ENCODE measurements at regions not wholly inside any gene's neighbourhood (a gene's known extent, or its start where the extent isn't known, plus 50 kb on each side); places are given as distances from the start of the nearest gene placed in this dataset.

GRCh38 chr4:125938541-125938940 is 623.8 kb downstream of the FAT4 start:
- TF ChIP-seq ZFP30 (CRISPR knock-in tag; IDR thresholded peaks at IDR 0.05), result no peak
- no peak for TF ChIP-seq ARNTL (CRISPR knock-in tag; IDR thresholded peaks at IDR 0.05; ENCODE audit: borderline replicate concordance, low read depth)
- TF ChIP-seq ESRRG (CRISPR knock-in tag; IDR thresholded peaks at IDR 0.05), result no peak
- TF ChIP-seq, protein P1, sequence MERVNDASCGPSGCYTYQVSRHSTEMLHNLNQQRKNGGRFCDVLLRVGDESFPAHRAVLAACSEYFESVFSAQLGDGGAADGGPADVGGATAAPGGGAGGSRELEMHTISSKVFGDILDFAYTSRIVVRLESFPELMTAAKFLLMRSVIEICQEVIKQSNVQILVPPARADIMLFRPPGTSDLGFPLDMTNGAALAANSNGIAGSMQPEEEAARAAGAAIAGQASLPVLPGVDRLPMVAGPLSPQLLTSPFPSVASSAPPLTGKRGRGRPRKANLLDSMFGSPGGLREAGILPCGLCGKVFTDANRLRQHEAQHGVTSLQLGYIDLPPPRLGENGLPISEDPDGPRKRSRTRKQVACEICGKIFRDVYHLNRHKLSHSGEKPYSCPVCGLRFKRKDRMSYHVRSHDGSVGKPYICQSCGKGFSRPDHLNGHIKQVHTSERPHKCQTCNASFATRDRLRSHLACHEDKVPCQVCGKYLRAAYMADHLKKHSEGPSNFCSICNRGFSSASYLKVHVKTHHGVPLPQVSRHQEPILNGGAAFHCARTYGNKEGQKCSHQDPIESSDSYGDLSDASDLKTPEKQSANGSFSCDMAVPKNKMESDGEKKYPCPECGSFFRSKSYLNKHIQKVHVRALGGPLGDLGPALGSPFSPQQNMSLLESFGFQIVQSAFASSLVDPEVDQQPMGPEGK (CRISPR knock-in tag; IDR thresholded peaks at IDR 0.05; ENCODE audit: borderline replicate concordance), result no peak
- TF ChIP-seq GLIS3 (CRISPR knock-in tag; IDR thresholded peaks at IDR 0.05), result no peak
- TF ChIP-seq BACH2 (CRISPR knock-in tag; IDR thresholded peaks at IDR 0.05; ENCODE audit: borderline replicate concordance), result no peak
- TF ChIP-seq TOX (CRISPR knock-in tag; IDR thresholded peaks at IDR 0.05; ENCODE audit: borderline replicate concordance), result no peak
- TF ChIP-seq RARB (CRISPR knock-in tag; IDR thresholded peaks at IDR 0.05), result no peak
- no peak for TF ChIP-seq ZFP3 (CRISPR knock-in tag; IDR thresholded peaks at IDR 0.05)
- TF ChIP-seq, protein P2, sequence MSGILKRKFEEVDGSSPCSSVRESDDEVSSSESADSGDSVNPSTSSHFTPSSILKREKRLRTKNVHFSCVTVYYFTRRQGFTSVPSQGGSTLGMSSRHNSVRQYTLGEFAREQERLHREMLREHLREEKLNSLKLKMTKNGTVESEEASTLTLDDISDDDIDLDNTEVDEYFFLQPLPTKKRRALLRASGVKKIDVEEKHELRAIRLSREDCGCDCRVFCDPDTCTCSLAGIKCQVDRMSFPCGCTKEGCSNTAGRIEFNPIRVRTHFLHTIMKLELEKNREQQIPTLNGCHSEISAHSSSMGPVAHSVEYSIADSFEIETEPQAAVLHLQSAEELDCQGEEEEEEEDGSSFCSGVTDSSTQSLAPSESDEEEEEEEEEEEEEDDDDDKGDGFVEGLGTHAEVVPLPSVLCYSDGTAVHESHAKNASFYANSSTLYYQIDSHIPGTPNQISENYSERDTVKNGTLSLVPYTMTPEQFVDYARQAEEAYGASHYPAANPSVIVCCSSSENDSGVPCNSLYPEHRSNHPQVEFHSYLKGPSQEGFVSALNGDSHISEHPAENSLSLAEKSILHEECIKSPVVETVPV (CRISPR knock-in tag; IDR thresholded peaks at IDR 0.05), result no peak
- no peak for TF ChIP-seq SNAI2 (CRISPR knock-in tag; IDR thresholded peaks at IDR 0.05)
- no peak for TF ChIP-seq OSR1 (CRISPR knock-in tag; IDR thresholded peaks at IDR 0.05)
- no peak for TF ChIP-seq PPARA (CRISPR knock-in tag; IDR thresholded peaks at IDR 0.05; ENCODE audit: borderline replicate concordance)
- TF ChIP-seq, protein P3, sequence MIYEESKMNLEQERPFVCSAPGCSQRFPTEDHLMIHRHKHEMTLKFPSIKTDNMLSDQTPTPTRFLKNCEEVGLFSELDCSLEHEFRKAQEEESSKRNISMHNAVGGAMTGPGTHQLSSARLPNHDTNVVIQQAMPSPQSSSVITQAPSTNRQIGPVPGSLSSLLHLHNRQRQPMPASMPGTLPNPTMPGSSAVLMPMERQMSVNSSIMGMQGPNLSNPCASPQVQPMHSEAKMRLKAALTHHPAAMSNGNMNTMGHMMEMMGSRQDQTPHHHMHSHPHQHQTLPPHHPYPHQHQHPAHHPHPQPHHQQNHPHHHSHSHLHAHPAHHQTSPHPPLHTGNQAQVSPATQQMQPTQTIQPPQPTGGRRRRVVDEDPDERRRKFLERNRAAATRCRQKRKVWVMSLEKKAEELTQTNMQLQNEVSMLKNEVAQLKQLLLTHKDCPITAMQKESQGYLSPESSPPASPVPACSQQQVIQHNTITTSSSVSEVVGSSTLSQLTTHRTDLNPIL (CRISPR knock-in tag; IDR thresholded peaks at IDR 0.05; ENCODE audit: low read depth), result no peak
- no peak for TF ChIP-seq TCF4 (CRISPR knock-in tag; IDR thresholded peaks at IDR 0.05; ENCODE audit: borderline replicate concordance)
- no peak for TF ChIP-seq ZC3H10 (CRISPR knock-in tag; IDR thresholded peaks at IDR 0.05)
- TF ChIP-seq ZNF70 (CRISPR knock-in tag; IDR thresholded peaks at IDR 0.05), result no peak
- no peak for TF ChIP-seq ZNF565 (CRISPR knock-in tag; conservative IDR thresholded peaks at IDR 0.05; ENCODE audit: low read depth)
- no peak for ATAC-seq

DNA sequence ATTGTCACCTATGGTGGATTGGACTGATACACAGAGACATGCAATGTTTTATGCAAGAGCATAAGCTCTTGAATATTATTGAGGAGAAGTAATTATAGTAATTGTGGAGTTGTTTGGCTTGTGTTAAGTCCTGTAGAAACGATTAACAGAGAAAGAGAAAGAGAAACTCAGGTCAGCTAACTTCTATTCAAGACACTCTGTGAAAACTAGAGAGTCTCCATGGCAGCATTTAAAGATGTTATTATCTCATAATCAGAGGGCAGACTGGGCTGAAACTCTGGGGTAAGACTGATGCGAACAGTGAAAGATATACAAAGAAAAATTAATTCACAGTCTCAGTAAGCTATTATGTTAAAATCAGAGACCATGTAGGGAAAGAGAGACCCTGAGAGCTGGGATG is 625.7 kb downstream of the FAT4 start:
- TF ChIP-seq, protein P1 (CRISPR knock-in tag; IDR thresholded peaks at IDR 0.05; ENCODE audit: borderline replicate concordance), result no peak
- no peak for TF ChIP-seq ZFP3 (CRISPR knock-in tag; IDR thresholded peaks at IDR 0.05)
- ATAC-seq, result no peak

GRCh38 chr4:125944966-125945365 is 630.2 kb downstream of the FAT4 start:
- ATAC-seq, result no peak
- TF ChIP-seq ISL1 (CRISPR knock-in tag; IDR thresholded peaks at IDR 0.05), result no peak
- TF ChIP-seq TOX (CRISPR knock-in tag; IDR thresholded peaks at IDR 0.05; ENCODE audit: borderline replicate concordance), result no peak
- TF ChIP-seq CSDC2 (CRISPR knock-in tag; IDR thresholded peaks at IDR 0.05), result no peak
- no peak for TF ChIP-seq OSR1 (CRISPR knock-in tag; IDR thresholded peaks at IDR 0.05)
- TF ChIP-seq BACH2 (CRISPR knock-in tag; IDR thresholded peaks at IDR 0.05; ENCODE audit: borderline replicate concordance), result no peak
- no peak for TF ChIP-seq ESRRG (CRISPR knock-in tag; IDR thresholded peaks at IDR 0.05)
- TF ChIP-seq PPARA (CRISPR knock-in tag; IDR thresholded peaks at IDR 0.05; ENCODE audit: borderline replicate concordance), result no peak
- TF ChIP-seq, protein P3 (CRISPR knock-in tag; IDR thresholded peaks at IDR 0.05; ENCODE audit: low read depth), result no peak
- no peak for TF ChIP-seq ZNF565 (CRISPR knock-in tag; conservative IDR thresholded peaks at IDR 0.05; ENCODE audit: low read depth)
- TF ChIP-seq, protein P1 (CRISPR knock-in tag; IDR thresholded peaks at IDR 0.05; ENCODE audit: borderline replicate concordance), result no peak
- no peak for TF ChIP-seq ZFP30 (CRISPR knock-in tag; IDR thresholded peaks at IDR 0.05)
- TF ChIP-seq GLIS3 (CRISPR knock-in tag; IDR thresholded peaks at IDR 0.05), result no peak
- TF ChIP-seq, protein P4, sequence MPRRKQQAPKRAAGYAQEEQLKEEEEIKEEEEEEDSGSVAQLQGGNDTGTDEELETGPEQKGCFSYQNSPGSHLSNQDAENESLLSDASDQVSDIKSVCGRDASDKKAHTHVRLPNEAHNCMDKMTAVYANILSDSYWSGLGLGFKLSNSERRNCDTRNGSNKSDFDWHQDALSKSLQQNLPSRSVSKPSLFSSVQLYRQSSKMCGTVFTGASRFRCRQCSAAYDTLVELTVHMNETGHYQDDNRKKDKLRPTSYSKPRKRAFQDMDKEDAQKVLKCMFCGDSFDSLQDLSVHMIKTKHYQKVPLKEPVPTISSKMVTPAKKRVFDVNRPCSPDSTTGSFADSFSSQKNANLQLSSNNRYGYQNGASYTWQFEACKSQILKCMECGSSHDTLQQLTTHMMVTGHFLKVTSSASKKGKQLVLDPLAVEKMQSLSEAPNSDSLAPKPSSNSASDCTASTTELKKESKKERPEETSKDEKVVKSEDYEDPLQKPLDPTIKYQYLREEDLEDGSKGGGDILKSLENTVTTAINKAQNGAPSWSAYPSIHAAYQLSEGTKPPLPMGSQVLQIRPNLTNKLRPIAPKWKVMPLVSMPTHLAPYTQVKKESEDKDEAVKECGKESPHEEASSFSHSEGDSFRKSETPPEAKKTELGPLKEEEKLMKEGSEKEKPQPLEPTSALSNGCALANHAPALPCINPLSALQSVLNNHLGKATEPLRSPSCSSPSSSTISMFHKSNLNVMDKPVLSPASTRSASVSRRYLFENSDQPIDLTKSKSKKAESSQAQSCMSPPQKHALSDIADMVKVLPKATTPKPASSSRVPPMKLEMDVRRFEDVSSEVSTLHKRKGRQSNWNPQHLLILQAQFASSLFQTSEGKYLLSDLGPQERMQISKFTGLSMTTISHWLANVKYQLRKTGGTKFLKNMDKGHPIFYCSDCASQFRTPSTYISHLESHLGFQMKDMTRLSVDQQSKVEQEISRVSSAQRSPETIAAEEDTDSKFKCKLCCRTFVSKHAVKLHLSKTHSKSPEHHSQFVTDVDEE (CRISPR knock-in tag; IDR thresholded peaks at IDR 0.05), result no peak
- TF ChIP-seq ARNTL (CRISPR knock-in tag; IDR thresholded peaks at IDR 0.05; ENCODE audit: borderline replicate concordance, low read depth), result no peak
